ENCODE measurements at regions not wholly inside any gene's neighbourhood (a gene's known extent, or its start where the extent isn't known, plus 50 kb on each side); places are given as distances from the start of the nearest gene placed in this dataset.

GRCh38 chr1:240712014-240712731 is 100.2 kb upstream of the GREM2 start:
- Histone ChIP-seq H3K9me3 (no peaks in the 10 kb centered on the region), H3K4me1 (no peaks in the 10 kb centered on the region), H3K4me3 (no peak overlapping the region), H3K36me3 (no peaks in the 10 kb centered on the region), H3K27ac (no peak overlapping the region), H3K27me3 (no peaks in the 10 kb centered on the region)
- in situ Hi-C loops (cut with MboI; ENCODE audit: low pct_ligation_motif_present in 1 of 4, low pct_unique_long_range_greater_than_20kb in 1 of 4, low sequenced_read_pairs in 3 of 4), result no loop called here
- no peak for DNase-seq
- WGBS, 2 donors (ENCODE audit: low coverage in 1 of 2), result 45 to 57% methylated on average over 6 to 7 of the region's 7 CpGs
- intact Hi-C loops (cut with DNase I; ENCODE audit: low total_unique reads), result no loop called here
- TF ChIP-seq POLR2A (IDR thresholded peaks at IDR 0.05) (no peak), POLR2AphosphoS5 (IDR thresholded peaks at IDR 0.05) (no peak), EP300 (IDR thresholded peaks at IDR 0.05; ENCODE audit: low read depth) (no peak)
- TF ChIP-seq, protein P1, sequence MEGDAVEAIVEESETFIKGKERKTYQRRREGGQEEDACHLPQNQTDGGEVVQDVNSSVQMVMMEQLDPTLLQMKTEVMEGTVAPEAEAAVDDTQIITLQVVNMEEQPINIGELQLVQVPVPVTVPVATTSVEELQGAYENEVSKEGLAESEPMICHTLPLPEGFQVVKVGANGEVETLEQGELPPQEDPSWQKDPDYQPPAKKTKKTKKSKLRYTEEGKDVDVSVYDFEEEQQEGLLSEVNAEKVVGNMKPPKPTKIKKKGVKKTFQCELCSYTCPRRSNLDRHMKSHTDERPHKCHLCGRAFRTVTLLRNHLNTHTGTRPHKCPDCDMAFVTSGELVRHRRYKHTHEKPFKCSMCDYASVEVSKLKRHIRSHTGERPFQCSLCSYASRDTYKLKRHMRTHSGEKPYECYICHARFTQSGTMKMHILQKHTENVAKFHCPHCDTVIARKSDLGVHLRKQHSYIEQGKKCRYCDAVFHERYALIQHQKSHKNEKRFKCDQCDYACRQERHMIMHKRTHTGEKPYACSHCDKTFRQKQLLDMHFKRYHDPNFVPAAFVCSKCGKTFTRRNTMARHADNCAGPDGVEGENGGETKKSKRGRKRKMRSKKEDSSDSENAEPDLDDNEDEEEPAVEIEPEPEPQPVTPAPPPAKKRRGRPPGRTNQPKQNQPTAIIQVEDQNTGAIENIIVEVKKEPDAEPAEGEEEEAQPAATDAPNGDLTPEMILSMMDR (IDR thresholded peaks at IDR 0.05), result no peak

DNA sequence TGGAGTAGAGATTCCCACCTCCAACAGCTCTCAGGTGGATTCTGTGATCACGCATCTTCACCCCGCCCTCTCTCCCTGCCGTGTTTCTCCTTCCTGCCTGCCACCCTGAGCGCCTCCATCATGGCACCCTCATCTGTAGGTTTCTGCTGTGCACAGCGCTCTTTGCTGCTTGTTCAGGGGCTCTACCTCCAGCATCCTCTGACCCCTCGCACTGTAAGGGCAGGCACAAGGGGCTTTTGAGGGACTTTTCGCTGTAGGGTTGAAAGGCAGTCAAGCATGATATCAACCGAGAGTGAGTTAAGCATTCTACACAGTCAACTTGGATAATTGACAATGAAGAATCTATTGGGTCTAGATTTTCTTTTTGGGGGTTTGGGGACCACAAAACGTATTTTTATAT is 99.1 kb upstream of the GREM2 start:
- intact Hi-C loops (cut with DNase I; ENCODE audit: low total_unique reads), result no loop called here

GRCh38 chr1:240709676-240710075 is 97.7 kb upstream of the GREM2 start:
- intact Hi-C loops (cut with DNase I; ENCODE audit: low total_unique reads), result no loop called here
- no peak overlapping the region for H3K27ac ChIP-seq
- WGBS, 2 donors (ENCODE audit: low coverage in 1 of 2), result 60 to 70% methylated on average over 6 of the region's 6 CpGs
- in situ Hi-C loops (cut with MboI; ENCODE audit: low pct_ligation_motif_present in 1 of 4, low pct_unique_long_range_greater_than_20kb in 1 of 4, low sequenced_read_pairs in 3 of 4), result no loop called here
- no peaks in the 10 kb centered on the region for H3K4me1 ChIP-seq
- H3K4me3 ChIP-seq, result no peak overlapping the region
- DNase-seq, result no peak
- TF ChIP-seq POLR2A (IDR thresholded peaks at IDR 0.05) (no peak), EP300 (IDR thresholded peaks at IDR 0.05; ENCODE audit: low read depth) (no peak), POLR2AphosphoS5 (IDR thresholded peaks at IDR 0.05) (no peak)
- TF ChIP-seq, protein P1 (IDR thresholded peaks at IDR 0.05), result no peak
- H3K36me3 ChIP-seq, result no peaks in the 10 kb centered on the region
- no peaks in the 10 kb centered on the region for H3K9me3 ChIP-seq
- no peaks in the 10 kb centered on the region for H3K27me3 ChIP-seq

More for the DNA sequence above, 99.1 kb upstream of the GREM2 start:
- Histone ChIP-seq H3K27me3 (no peaks in the 10 kb centered on the region), H3K4me3 (no peak overlapping the region), H3K9me3 (no peaks in the 10 kb centered on the region), H3K27ac (no peak overlapping the region), H3K36me3 (no peaks in the 10 kb centered on the region), H3K4me1 (no peaks in the 10 kb centered on the region)
- in situ Hi-C loops (cut with MboI; ENCODE audit: low pct_ligation_motif_present in 1 of 4, low pct_unique_long_range_greater_than_20kb in 1 of 4, low sequenced_read_pairs in 3 of 4), result no loop called here
- WGBS, 2 donors (ENCODE audit: low coverage in 1 of 2), result 84 to 96% methylated on average over 4 to 9 of the region's 9 CpGs
- TF ChIP-seq EP300 (IDR thresholded peaks at IDR 0.05; ENCODE audit: low read depth) (no peak), POLR2A (IDR thresholded peaks at IDR 0.05) (no peak), POLR2AphosphoS5 (IDR thresholded peaks at IDR 0.05) (no peak)
- TF ChIP-seq, protein P1 (IDR thresholded peaks at IDR 0.05), result no peak
- DNase-seq, result no peak

- in situ Hi-C loops (cut with MboI; ENCODE audit: low pct_ligation_motif_present in 1 of 4, low pct_unique_long_range_greater_than_20kb in 1 of 4, low sequenced_read_pairs in 3 of 4) (no loop called here), intact Hi-C loops (cut with DNase I; ENCODE audit: low total_unique reads) (no loop called here)
- H3K36me3 ChIP-seq, result no peaks in the 10 kb centered on the region
- no peaks in the 10 kb centered on the region for H3K9me3 ChIP-seq
- DNase-seq, result no peak
- 47 to 51% methylated on average over 7 of the region's 7 CpGs for WGBS, 2 donors (ENCODE audit: low coverage in 1 of 2)
- H3K4me1 ChIP-seq, result no peaks in the 10 kb centered on the region
- TF ChIP-seq, protein P1 (IDR thresholded peaks at IDR 0.05), result no peak
- no peak for TF ChIP-seq POLR2AphosphoS5 (IDR thresholded peaks at IDR 0.05)
- no peak for TF ChIP-seq POLR2A (IDR thresholded peaks at IDR 0.05)
- no peak overlapping the region for H3K4me3 ChIP-seq
- H3K27ac ChIP-seq, result no peak overlapping the region
- H3K27me3 ChIP-seq, result no peaks in the 10 kb centered on the region
Measured at GRCh38 chr1:240706150-240706935, 94.4 kb upstream of the GREM2 start.
